H9 (cell line): ENCODE measurements at regions not wholly inside any gene's neighbourhood (a gene's known extent, or its start where the extent isn't known, plus 50 kb on each side); places are given as distances from the start of the nearest gene placed in this dataset.

ENCODE experiments used
- DNase-seq: peaks from one replicate; pipeline ENCODE4 v3.0.0-alpha.2; 2017
- H2AFZ ChIP-seq: one replicate; pipeline ENCODE4 v1.6.1; 2013; ENCODE audit warnings: mild to moderate bottlenecking, low read length, control low read depth, moderate library complexity
- H2AK5ac ChIP-seq: 2 replicates; pipeline ENCODE4 v1.6.1; 2013; ENCODE audit warnings: low read length, control low read depth, mixed read lengths; ENCODE audit not compliant: insufficient read length
- H2BK120ac ChIP-seq: one replicate; pipeline ENCODE4 v1.6.1; 2013; ENCODE audit warnings: low read depth, mild to moderate bottlenecking, low read length, control low read depth, inconsistent platforms; ENCODE audit not compliant: poor library complexity, severe bottlenecking
- H2BK12ac ChIP-seq: 2 replicates; pipeline ENCODE4 v1.6.1; 2013; ENCODE audit warnings: low read length, control low read depth, mixed read lengths, low read depth; ENCODE audit not compliant: insufficient read length
- H2BK15ac ChIP-seq: 2 replicates; pipeline ENCODE4 v1.6.1; 2013; ENCODE audit warnings: low read depth, low read length, control low read depth
- H2BK20ac ChIP-seq: one replicate; pipeline ENCODE4 v1.6.1; 2013; ENCODE audit warnings: low read depth, mild to moderate bottlenecking, low read length, control low read depth, inconsistent platforms; ENCODE audit not compliant: poor library complexity, severe bottlenecking
- H2BK5ac ChIP-seq: 2 replicates; pipeline ENCODE4 v1.6.1; 2013; ENCODE audit warnings: low read length, control low read depth, mixed read lengths; ENCODE audit not compliant: insufficient read length
- H3K14ac ChIP-seq: 2 replicates; pipeline ENCODE4 v1.6.1; 2013; ENCODE audit warnings: low read length, control low read depth; ENCODE audit not compliant: insufficient read depth
- H3K18ac ChIP-seq: 2 replicates; pipeline ENCODE4 v1.6.1; 2013; ENCODE audit warnings: low read depth, mild to moderate bottlenecking, mixed read lengths, low read length, control low read depth; ENCODE audit not compliant: insufficient read length
- H3K23ac ChIP-seq: 2 replicates; pipeline ENCODE4 v1.6.1; 2013; ENCODE audit warnings: low read length, control low read depth, mixed read lengths, low read depth; ENCODE audit not compliant: insufficient read length
- H3K23me2 ChIP-seq: 2 replicates; pipeline ENCODE4 v1.6.1; 2013; ENCODE audit warnings: low read depth, mild to moderate bottlenecking, mixed read lengths, low read length, control low read depth; ENCODE audit not compliant: insufficient read length, poor library complexity, severe bottlenecking
- H3K27ac ChIP-seq: 2 replicates; pipeline ENCODE4 v1.5.1; 2013; ENCODE audit warnings: low read length, control low read depth, mixed read lengths, low read depth; ENCODE audit not compliant: insufficient read length
- H3K27me3 ChIP-seq: 2 replicates; pipeline ENCODE4 v1.6.1; 2013; ENCODE audit warnings: low read length, control low read depth, inconsistent platforms; ENCODE audit not compliant: insufficient read depth
- H3K4ac ChIP-seq: 2 replicates; pipeline ENCODE4 v1.6.1; 2013; ENCODE audit warnings: low read depth, mild to moderate bottlenecking, control low read depth, inconsistent platforms, low read length, moderate library complexity
- H3K4me1 ChIP-seq: 2 replicates; pipeline ENCODE4 v1.6.1; 2013; ENCODE audit warnings: low read length, control low read depth, inconsistent platforms; ENCODE audit not compliant: insufficient read depth
- H3K4me2 ChIP-seq: 2 replicates; pipeline ENCODE4 v1.6.1; 2013; ENCODE audit warnings: low read length, control low read depth, mixed read lengths; ENCODE audit not compliant: insufficient read length, insufficient read depth
- H3K56ac ChIP-seq: 2 replicates; pipeline ENCODE4 v1.6.1; 2013; ENCODE audit warnings: low read depth, mild to moderate bottlenecking, mixed read lengths, low read length, control low read depth; ENCODE audit not compliant: insufficient read length
- H3K79me1 ChIP-seq: 2 replicates; pipeline ENCODE4 v1.6.1; 2013; ENCODE audit warnings: low read depth, mild to moderate bottlenecking, moderate library complexity, low read length, control low read depth, inconsistent platforms; ENCODE audit not compliant: insufficient read depth, poor library complexity, severe bottlenecking
- H3K79me2 ChIP-seq: 2 replicates; pipeline ENCODE4 v1.6.1; 2013; ENCODE audit warnings: low read length, control low read depth, inconsistent platforms; ENCODE audit not compliant: insufficient read depth
- H3K9ac ChIP-seq: 2 replicates; pipeline ENCODE4 v1.6.1; 2013; ENCODE audit warnings: low read length, control low read depth, mixed read lengths; ENCODE audit not compliant: insufficient read length; ENCODE audit errors: extremely low read depth
- H3K9me3 ChIP-seq: one replicate; pipeline ENCODE4 v1.6.1; 2013; ENCODE audit warnings: low read depth, low read length, inconsistent platforms; ENCODE audit not compliant: control insufficient read depth
- H3T11ph ChIP-seq: one replicate; pipeline ENCODE4 v1.6.1; 2013; ENCODE audit warnings: mild to moderate bottlenecking, low read length, control low read depth, inconsistent platforms
- H4K20me1 ChIP-seq: one replicate; pipeline ENCODE4 v1.6.1; 2013; ENCODE audit not compliant: control insufficient read depth, insufficient read length, insufficient read depth
- H4K5ac ChIP-seq: 2 replicates; pipeline ENCODE4 v1.6.1; 2013; ENCODE audit warnings: low read depth, mild to moderate bottlenecking, mixed read lengths, low read length, control low read depth; ENCODE audit not compliant: insufficient read length
- H4K8ac ChIP-seq: replicated peaks from 2 replicates; pipeline ENCODE4 v1.6.1; 2013; ENCODE audit warnings: low read length, control low read depth, mixed read lengths, low read depth; ENCODE audit not compliant: insufficient read length
- H4K91ac ChIP-seq: 2 replicates; pipeline ENCODE4 v1.6.1; 2013; ENCODE audit warnings: low read depth, mild to moderate bottlenecking, moderate library complexity, mixed read lengths, low read length, control low read depth; ENCODE audit not compliant: insufficient read length
- H3K27ac Mint-ChIP-seq, 3 experiments: 2 replicates in 2 of 3; 3 replicates in 1 of 3; pipeline ENCODE4 v1.8.0; 2020 to 2021; ENCODE audit warnings: mixed read lengths in 3 of 3, mild to moderate bottlenecking in 1 of 3, moderate library complexity in 1 of 3
- H3K27me3 Mint-ChIP-seq: 2 replicates; pipeline ENCODE4 v1.8.0; 2021; ENCODE audit warnings: low read depth, mild to moderate bottlenecking, moderate library complexity, mixed read lengths
- H3K36me3 Mint-ChIP-seq, 3 experiments: 2 replicates in 2 of 3; 3 replicates in 1 of 3; pipeline ENCODE4 v1.8.0; 2020 to 2021; ENCODE audit warnings: low read depth in 3 of 3, mixed read lengths in 3 of 3; ENCODE audit not compliant: insufficient read depth in 1 of 3
- H3K4me1 Mint-ChIP-seq, 2 experiments: 2 replicates each; pipeline ENCODE4 v1.8.0; 2020; ENCODE audit warnings: mixed read lengths in 2 of 2
- H3K4me3 Mint-ChIP-seq, 2 experiments: 2 replicates in 1 of 2; 3 replicates in 1 of 2; pipeline ENCODE4 v1.8.0; 2020 to 2021; ENCODE audit warnings: mild to moderate bottlenecking in 2 of 2, mixed read lengths in 2 of 2, moderate library complexity in 1 of 2
- H3K9me3 Mint-ChIP-seq, 2 experiments: 2 replicates in 1 of 2; 3 replicates in 1 of 2; pipeline ENCODE4 v1.8.0; 2020; ENCODE audit warnings: mild to moderate bottlenecking in 2 of 2, mixed read lengths in 2 of 2, moderate library complexity in 1 of 2
- WGBS: extraction: QIAGEN DNeasy Blood & Tissue Kit; methylation state at CpG from one replicate; pipeline ENCODE4 v1.1.7; 2013; ENCODE audit warnings: missing lambda C conversion rate, low lambda C conversion rate, mixed read lengths; ENCODE audit not compliant: insufficient read length; ENCODE audit errors: extremely low coverage; 5-methylcytosine and 5-hydroxymethylcytosine counted together
- TF ChIP-seq, protein P1 (sequence below): fragments of 200-600 bp; sonication (generic); conservative IDR thresholded peaks from 3 replicates; pipeline ENCODE4 v1.8.0; 2021; ENCODE audit warnings: antibody characterized with exemption, mild to moderate bottlenecking

DNA sequence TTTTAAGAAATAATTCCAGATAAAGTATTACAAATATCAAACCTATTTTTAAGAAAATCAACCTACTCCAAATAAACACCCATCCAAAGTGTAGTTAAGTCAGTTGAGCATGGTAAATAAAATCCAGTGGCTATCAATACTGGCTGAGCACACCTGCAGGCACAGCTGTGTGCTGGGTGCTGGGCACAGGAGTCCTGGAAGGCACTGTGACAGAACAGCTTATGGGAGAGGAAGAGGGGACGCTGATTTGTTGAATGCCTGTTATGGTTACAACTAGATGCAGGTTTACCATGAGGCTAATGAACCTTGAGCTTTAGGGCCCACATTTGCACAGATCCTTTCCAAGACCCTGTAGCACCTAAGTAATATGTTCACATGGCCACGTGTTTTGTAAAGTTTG, 202.7 kb downstream of the MTX2 start:
- no peaks in the 10 kb centered on the region for H3K79me1 ChIP-seq
- TF ChIP-seq, protein P1, sequence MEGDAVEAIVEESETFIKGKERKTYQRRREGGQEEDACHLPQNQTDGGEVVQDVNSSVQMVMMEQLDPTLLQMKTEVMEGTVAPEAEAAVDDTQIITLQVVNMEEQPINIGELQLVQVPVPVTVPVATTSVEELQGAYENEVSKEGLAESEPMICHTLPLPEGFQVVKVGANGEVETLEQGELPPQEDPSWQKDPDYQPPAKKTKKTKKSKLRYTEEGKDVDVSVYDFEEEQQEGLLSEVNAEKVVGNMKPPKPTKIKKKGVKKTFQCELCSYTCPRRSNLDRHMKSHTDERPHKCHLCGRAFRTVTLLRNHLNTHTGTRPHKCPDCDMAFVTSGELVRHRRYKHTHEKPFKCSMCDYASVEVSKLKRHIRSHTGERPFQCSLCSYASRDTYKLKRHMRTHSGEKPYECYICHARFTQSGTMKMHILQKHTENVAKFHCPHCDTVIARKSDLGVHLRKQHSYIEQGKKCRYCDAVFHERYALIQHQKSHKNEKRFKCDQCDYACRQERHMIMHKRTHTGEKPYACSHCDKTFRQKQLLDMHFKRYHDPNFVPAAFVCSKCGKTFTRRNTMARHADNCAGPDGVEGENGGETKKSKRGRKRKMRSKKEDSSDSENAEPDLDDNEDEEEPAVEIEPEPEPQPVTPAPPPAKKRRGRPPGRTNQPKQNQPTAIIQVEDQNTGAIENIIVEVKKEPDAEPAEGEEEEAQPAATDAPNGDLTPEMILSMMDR = no peak
- H3K4me3 Mint-ChIP-seq = no peak overlapping the region
- H3K23me2 ChIP-seq = no peaks in the 10 kb centered on the region
- no peaks in the 10 kb centered on the region for H3K79me2 ChIP-seq
- DNase-seq = no peak
- no peak overlapping the region for H2AK5ac ChIP-seq
- no peak overlapping the region for H4K5ac ChIP-seq
- no peak overlapping the region for H3K18ac ChIP-seq
- H3K27ac Mint-ChIP-seq = no peak overlapping the region
- no peaks in the 10 kb centered on the region for H3K9me3 Mint-ChIP-seq
- H2BK5ac ChIP-seq = no peak overlapping the region
- H3K36me3 Mint-ChIP-seq = no peaks in the 10 kb centered on the region
- no peaks in the 10 kb centered on the region for H3K27me3 ChIP-seq
- H4K20me1 ChIP-seq = no peaks in the 10 kb centered on the region
- no peak overlapping the region for H3K4me2 ChIP-seq
- no peak overlapping the region for H3T11ph ChIP-seq
- no CpG with 5 or more reads among the region's 2 CpGs for WGBS
- H3K4me1 Mint-ChIP-seq = peaks cover 0 to 7% of the 10 kb centered on the region in 2 experiments; a peak in 2 of 4 replicates
- H4K91ac ChIP-seq = no peak overlapping the region
- H3K27ac ChIP-seq = no peak overlapping the region
- no peak overlapping the region for H2BK12ac ChIP-seq
- no peak overlapping the region for H4K8ac ChIP-seq
- no peak overlapping the region for H2BK120ac ChIP-seq
- H3K56ac ChIP-seq = no peak overlapping the region
- no peak overlapping the region for H3K4ac ChIP-seq
- H2BK15ac ChIP-seq = no peak overlapping the region
- H3K27me3 Mint-ChIP-seq = peaks cover 11% of the 10 kb centered on the region
- no peak overlapping the region for H2BK20ac ChIP-seq
- no peak overlapping the region for H3K14ac ChIP-seq
- H3K9me3 ChIP-seq = no peaks in the 10 kb centered on the region
- no peaks in the 10 kb centered on the region for H3K4me1 ChIP-seq
- no peak overlapping the region for H3K23ac ChIP-seq
- no peak overlapping the region for H2AFZ ChIP-seq
- no peak overlapping the region for H3K9ac ChIP-seq
